ENCODE measurements at regions not wholly inside any gene's neighbourhood (a gene's known extent, or its start where the extent isn't known, plus 50 kb on each side); places are given as distances from the start of the nearest gene placed in this dataset.

DNA sequence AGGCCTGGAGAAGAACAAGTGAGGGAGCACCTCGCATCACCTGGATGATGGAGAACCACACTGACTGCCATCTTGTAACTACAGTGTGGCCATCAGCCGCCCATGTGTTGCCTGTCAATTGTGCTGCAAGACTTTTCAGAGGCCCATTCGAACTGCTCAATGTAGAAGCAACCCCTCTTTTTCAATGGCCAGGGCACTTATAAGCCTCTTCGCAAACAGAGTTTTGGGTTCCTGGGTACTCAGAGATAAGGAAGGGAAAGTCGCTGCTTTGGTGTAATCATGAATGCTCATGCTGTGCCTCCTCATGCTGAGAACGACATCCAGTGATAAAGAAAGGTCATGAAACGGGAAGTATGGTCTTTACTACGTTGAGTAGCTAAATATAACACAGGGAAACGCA lies 143.9 kb upstream of the SLC39A10 start:
- H3K27ac ChIP-seq (ENCODE audit: insufficient read depth, low read depth, low read length): no peak overlapping the region
- dilution Hi-C loops (cut with MboI; ENCODE audit: extremely low pct_ligation_motif_present, low sequenced_read_pairs) (no loop called here), intact Hi-C loops (cut with micrococcal nuclease) (no loop called here)
- DNase-seq (ENCODE audit: low read depth, low spot score) (no peak), FAIRE-seq (no peak)
- no peaks in the 10 kb centered on the region for H3K36me3 ChIP-seq (ENCODE audit: control insufficient read depth in 2 of 2, extremely low read depth in 1 of 2, insufficient read depth in 2 of 2, low read length in 2 of 2)
- H3K4me2 ChIP-seq (ENCODE audit: insufficient read depth, low read length): no peak overlapping the region
- H3K4me3 ChIP-seq (replicated peaks in 1 of 3; ENCODE audit: insufficient read depth in 1 of 3, low read depth in 1 of 3, low read length in 3 of 3): no peak overlapping the region
- H3K27me3 ChIP-seq (ENCODE audit: control insufficient read depth in 2 of 2, insufficient read depth in 2 of 2, low read length in 2 of 2): no peaks in the 10 kb centered on the region
- H3K4me1 ChIP-seq (ENCODE audit: control insufficient read depth, extremely low read depth, insufficient read depth, low read length): no peaks in the 10 kb centered on the region
- ChIA-PET CTCF (no interaction called here), POLR2A (no interaction called here)
- no peaks in the 10 kb centered on the region for H3K79me2 ChIP-seq (ENCODE audit: control insufficient read depth, insufficient read depth, low read length)
- no TSS peak for BruUV-seq (replicated peaks)
- H3K9me1 ChIP-seq (replicated peaks; ENCODE audit: control insufficient read depth, extremely low read depth, insufficient read depth, low read length): no peaks in the 10 kb centered on the region
- H3K9ac ChIP-seq (replicated peaks; ENCODE audit: extremely low read depth, insufficient read depth, low read length): no peak overlapping the region
- H2AFZ ChIP-seq (ENCODE audit: low read depth, low read length): no peak overlapping the region
- TF ChIP-seq, protein P1, sequence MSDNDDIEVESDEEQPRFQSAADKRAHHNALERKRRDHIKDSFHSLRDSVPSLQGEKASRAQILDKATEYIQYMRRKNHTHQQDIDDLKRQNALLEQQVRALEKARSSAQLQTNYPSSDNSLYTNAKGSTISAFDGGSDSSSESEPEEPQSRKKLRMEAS (IDR thresholded peaks at IDR 0.05; ENCODE audit: insufficient read depth, insufficient read length): no peak
- TF ChIP-seq MYC (IDR thresholded peaks at IDR 0.05; ENCODE audit: low read depth, low read length) (no peak), JUN (IDR thresholded peaks at IDR 0.05; ENCODE audit: borderline replicate concordance, insufficient read depth, insufficient read length, low read depth) (no peak), FOS (IDR thresholded peaks at IDR 0.05; ENCODE audit: borderline replicate concordance, insufficient read depth, low read length) (no peak), POLR2AphosphoS5 (IDR thresholded peaks at IDR 0.05; ENCODE audit: insufficient read depth, low read depth, low read length) (no peak), GATA2 (IDR thresholded peaks at IDR 0.05; ENCODE audit: insufficient read depth, insufficient read length, low read depth, low read length) (no peak)
- H4K20me1 ChIP-seq (replicated peaks; ENCODE audit: control insufficient read depth, extremely low read depth, insufficient read depth, low read length): no peaks in the 10 kb centered on the region
- H3K9me3 ChIP-seq (replicated peaks; ENCODE audit: control insufficient read depth, insufficient read depth, low read length): no peaks in the 10 kb centered on the region

GRCh38 chr2:195509551-195509950 lies 147.5 kb upstream of the SLC39A10 start:
- no TSS peak for BruUV-seq (replicated peaks)
- no peak overlapping the region for H3K4me2 ChIP-seq (ENCODE audit: insufficient read depth, low read length)
- H3K4me3 ChIP-seq (replicated peaks in 1 of 3; ENCODE audit: insufficient read depth in 1 of 3, low read depth in 1 of 3, low read length in 3 of 3): no peak overlapping the region
- DNase-seq (ENCODE audit: low read depth, low spot score) (no peak), FAIRE-seq (no peak)
- H3K27me3 ChIP-seq (ENCODE audit: control insufficient read depth in 2 of 2, insufficient read depth in 2 of 2, low read length in 2 of 2): no peaks in the 10 kb centered on the region
- TF ChIP-seq EZH2 (IDR thresholded peaks at IDR 0.05; ENCODE audit: borderline replicate concordance, low read depth, low read length, severe bottlenecking) (no peak), GATA2 (IDR thresholded peaks at IDR 0.05; ENCODE audit: insufficient read depth, insufficient read length, low read depth, low read length) (no peak), JUN (IDR thresholded peaks at IDR 0.05; ENCODE audit: borderline replicate concordance, insufficient read depth, insufficient read length, low read depth) (no peak), MYC (IDR thresholded peaks at IDR 0.05; ENCODE audit: low read depth, low read length) (no peak), POLR2AphosphoS5 (IDR thresholded peaks at IDR 0.05; ENCODE audit: insufficient read depth, low read depth, low read length) (no peak)
- ChIA-PET POLR2A (no interaction called here), CTCF (no interaction called here)
- no peaks in the 10 kb centered on the region for H3K36me3 ChIP-seq (ENCODE audit: control insufficient read depth in 2 of 2, extremely low read depth in 1 of 2, insufficient read depth in 2 of 2, low read length in 2 of 2)
- no peaks in the 10 kb centered on the region for H3K4me1 ChIP-seq (ENCODE audit: control insufficient read depth, extremely low read depth, insufficient read depth, low read length)
- no peak overlapping the region for H3K9ac ChIP-seq (replicated peaks; ENCODE audit: extremely low read depth, insufficient read depth, low read length)
- no peaks in the 10 kb centered on the region for H3K79me2 ChIP-seq (ENCODE audit: control insufficient read depth, insufficient read depth, low read length)
- no peaks in the 10 kb centered on the region for H3K9me1 ChIP-seq (replicated peaks; ENCODE audit: control insufficient read depth, extremely low read depth, insufficient read depth, low read length)
- intact Hi-C loops (cut with micrococcal nuclease) (no loop called here), dilution Hi-C loops (cut with MboI; ENCODE audit: extremely low pct_ligation_motif_present, low sequenced_read_pairs) (no loop called here)
- no peaks in the 10 kb centered on the region for H4K20me1 ChIP-seq (replicated peaks; ENCODE audit: control insufficient read depth, extremely low read depth, insufficient read depth, low read length)
- no peaks in the 10 kb centered on the region for H3K9me3 ChIP-seq (replicated peaks; ENCODE audit: control insufficient read depth, insufficient read depth, low read length)
- no peak overlapping the region for H3K27ac ChIP-seq (ENCODE audit: insufficient read depth, low read depth, low read length)
- no peak overlapping the region for H2AFZ ChIP-seq (ENCODE audit: low read depth, low read length)

Data from endothelial cell of umbilical vein (primary cell).